ENCODE measurements at regions not wholly inside any gene's neighbourhood (a gene's known extent, or its start where the extent isn't known, plus 50 kb on each side); places are given as distances from the start of the nearest gene placed in this dataset.

- TF ChIP-seq CTCF (IDR thresholded peaks at IDR 0.05) = no peak
- TF ChIP-seq POLR2A (IDR thresholded peaks at IDR 0.05) = no peak
- no peak for TF ChIP-seq POLR2AphosphoS5 (IDR thresholded peaks at IDR 0.05)
Measured at GRCh38 chr12:27870939-27871338, 90.9 kb upstream of the MANSC4 start.
